Thymus (tissue), 11 donors: ENCODE measurements at regions not wholly inside any gene's neighbourhood (a gene's known extent, or its start where the extent isn't known, plus 50 kb on each side); places are given as distances from the start of the nearest gene placed in this dataset.

Experiments used
- DNase-seq, 9 donors: peaks; one replicate each; pipeline ENCODE4 v3.0.0-alpha.2; 2013; ENCODE audit warnings: low spot score in 9 of 9, low read depth in 6 of 9, missing footprints in 1 of 9
- H3K27ac ChIP-seq, 2 donors: one replicate each; pipeline ENCODE4 v1.5.1; 2013; ENCODE audit warnings: control low read depth in 1 of 2, low read depth in 1 of 2, low read length in 1 of 2, mild to moderate bottlenecking in 1 of 2, moderate library complexity in 1 of 2
- H3K27me3 ChIP-seq, 2 donors: one replicate each; pipeline ENCODE4 v1.5.1; 2013; ENCODE audit warnings: low read length in 1 of 2; ENCODE audit not compliant: control insufficient read depth in 2 of 2, insufficient read depth in 1 of 2
- H3K36me3 ChIP-seq, 2 donors: one replicate each; pipeline ENCODE4 v1.5.1; 2013; ENCODE audit warnings: low read length in 1 of 2, mild to moderate bottlenecking in 1 of 2, moderate library complexity in 1 of 2; ENCODE audit not compliant: control insufficient read depth in 2 of 2, insufficient read depth in 2 of 2
- H3K4me1 ChIP-seq, 2 donors: one replicate each; pipeline ENCODE4 v1.5.1; 2013; ENCODE audit warnings: low read length in 2 of 2; ENCODE audit not compliant: control insufficient read depth in 2 of 2, insufficient read depth in 2 of 2
- H3K4me3 ChIP-seq, 2 donors: one replicate each; pipeline ENCODE4 v1.5.1; 2013; ENCODE audit warnings: low read length in 2 of 2, control low read depth in 1 of 2, mild to moderate bottlenecking in 1 of 2
- H3K9me3 ChIP-seq, 2 donors: one replicate each; pipeline ENCODE4 v1.5.1; 2013; ENCODE audit warnings: low read length in 1 of 2, mild to moderate bottlenecking in 1 of 2; ENCODE audit not compliant: control insufficient read depth in 2 of 2, insufficient read depth in 1 of 2
- WGBS: extraction: QIAGEN DNeasy Blood & Tissue Kit; methylation state at CpG from one replicate; pipeline ENCODE4 v1.1.7; 2013; 5-methylcytosine and 5-hydroxymethylcytosine counted together
- donor health status: healthy.

DNA sequence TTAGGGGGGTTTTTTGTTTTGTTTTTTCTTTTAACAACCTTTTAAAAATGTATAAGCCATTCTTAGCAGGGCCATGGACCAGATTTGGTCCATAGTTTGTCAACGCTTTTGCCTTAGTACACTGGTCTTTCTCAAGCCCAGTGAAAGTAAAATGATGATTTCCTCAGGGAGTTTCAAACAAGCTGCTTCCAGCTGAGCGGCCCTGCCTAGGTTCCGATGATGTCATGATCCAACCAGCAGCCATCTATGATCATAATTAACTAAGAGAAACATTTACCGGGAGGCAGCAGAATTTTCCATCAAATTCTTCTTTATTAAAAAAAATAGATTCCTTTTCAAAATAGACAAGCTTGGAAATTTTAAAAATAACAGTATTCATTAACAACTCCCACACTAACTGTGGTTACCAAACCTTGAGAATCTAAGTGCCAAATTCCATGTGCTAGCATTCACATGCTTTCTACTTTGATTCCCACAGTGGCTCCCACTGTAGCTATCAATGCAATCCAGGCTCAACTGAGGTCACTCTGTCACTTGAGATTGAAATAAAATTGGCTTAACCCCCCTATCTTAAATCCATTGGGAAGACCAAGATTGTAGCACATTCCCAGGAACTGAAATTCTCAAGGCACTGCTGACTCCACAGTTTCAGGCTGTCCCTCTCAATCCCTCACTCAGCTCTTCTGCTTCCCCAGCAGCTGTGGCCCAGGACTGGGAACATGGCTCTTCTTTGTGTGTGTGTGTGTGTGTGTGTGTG lies 148.9 kb downstream of the RNF152 start:
- no peaks in the 10 kb centered on the region for H3K27me3 ChIP-seq
- DNase-seq: no peak
- 96% methylated on average over 4 of the region's 4 CpGs for WGBS
- no peak overlapping the region for H3K27ac ChIP-seq
- no peak overlapping the region for H3K4me3 ChIP-seq
- H3K36me3 ChIP-seq: no peaks in the 10 kb centered on the region
- no peaks in the 10 kb centered on the region for H3K4me1 ChIP-seq
- no peaks in the 10 kb centered on the region for H3K9me3 ChIP-seq

DNA sequence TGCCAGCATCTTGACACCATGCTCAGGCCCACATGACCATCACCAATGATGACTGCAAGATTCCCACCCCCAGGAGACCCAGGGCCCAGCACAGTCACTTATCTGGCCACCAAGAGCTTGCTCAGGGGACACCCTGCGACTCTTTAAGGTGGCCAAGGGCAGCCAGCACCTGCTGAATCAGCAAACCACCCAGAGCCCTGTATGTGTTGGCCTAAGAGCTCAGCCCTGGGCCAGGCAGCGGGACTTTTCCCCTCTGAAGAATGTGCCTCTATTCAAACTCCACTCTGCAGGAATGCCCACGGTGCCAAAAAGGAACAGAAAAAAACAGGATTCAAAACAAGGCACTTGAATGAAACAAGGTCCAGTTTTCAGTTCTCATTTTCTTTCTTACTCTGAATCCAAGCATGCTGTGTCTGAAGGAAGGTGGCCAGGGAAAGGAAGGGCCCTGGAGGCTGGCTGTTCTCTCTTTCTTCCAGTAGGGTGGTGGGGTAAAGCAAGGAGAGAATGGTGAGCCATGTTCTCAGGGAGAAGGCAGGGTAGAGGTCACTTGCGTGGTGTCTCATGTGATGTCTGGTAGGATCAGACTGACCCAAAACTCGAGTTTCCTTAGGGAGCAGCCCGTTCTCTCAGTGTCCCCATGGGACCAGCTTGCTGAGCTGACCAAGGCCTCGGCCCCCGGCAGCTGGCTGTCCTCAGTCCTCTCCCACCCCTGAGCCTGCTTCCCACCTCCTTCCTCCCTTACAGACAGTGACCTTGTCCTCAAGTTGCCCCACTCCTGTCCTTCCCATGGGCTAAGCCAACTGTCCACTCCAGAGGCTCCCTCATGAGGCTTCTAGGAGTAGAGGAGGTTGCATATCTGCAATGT lies 150.0 kb downstream of the RNF152 start:
- Histone ChIP-seq H3K4me1 (no peaks in the 10 kb centered on the region), H3K27me3 (no peaks in the 10 kb centered on the region)

GRCh38 chr18:61741881-61742454 lies 150.8 kb downstream of the RNF152 start:
- Histone ChIP-seq H3K27me3 (no peaks in the 10 kb centered on the region), H3K4me3 (no peak overlapping the region), H3K27ac (no peak overlapping the region), H3K36me3 (no peaks in the 10 kb centered on the region), H3K9me3 (no peaks in the 10 kb centered on the region), H3K4me1 (no peaks in the 10 kb centered on the region)
- DNase-seq: no peak
- 79% methylated on average over 6 of the region's 6 CpGs for WGBS

More for the DNA sequence above, 150.0 kb downstream of the RNF152 start:
- Histone ChIP-seq H3K36me3 (no peaks in the 10 kb centered on the region), H3K27ac (no peak overlapping the region), H3K9me3 (no peaks in the 10 kb centered on the region), H3K4me3 (no peak overlapping the region)
- no peak for DNase-seq
- 89% methylated on average over 8 of the region's 8 CpGs for WGBS

DNA sequence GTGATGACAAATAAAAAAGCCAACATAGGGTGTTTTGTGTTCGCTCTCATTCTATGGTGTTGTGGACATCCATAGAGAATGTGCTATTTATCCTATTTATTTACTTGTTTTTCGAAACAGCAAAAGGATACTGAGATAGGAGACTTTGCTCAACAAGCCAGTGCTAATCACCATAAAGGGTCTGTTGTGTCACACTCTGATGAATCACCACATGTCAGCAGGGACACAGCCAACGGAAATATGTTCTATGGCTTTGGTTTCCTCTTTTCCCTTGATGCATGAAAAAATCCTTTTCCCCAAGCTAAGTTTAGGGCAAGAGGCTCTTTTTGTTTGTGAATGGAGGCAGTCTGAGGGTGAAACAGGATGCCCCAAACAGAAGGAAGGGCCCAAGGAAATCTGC lies 154.3 kb downstream of the RNF152 start:
- Histone ChIP-seq H3K4me3 (no peak overlapping the region), H3K9me3 (no peaks in the 10 kb centered on the region), H3K4me1 (no peaks in the 10 kb centered on the region), H3K27me3 (no peaks in the 10 kb centered on the region), H3K27ac (no peak overlapping the region), H3K36me3 (no peaks in the 10 kb centered on the region)
- WGBS: 91% methylated on average over 3 of the region's 3 CpGs
- no peak for DNase-seq

DNA sequence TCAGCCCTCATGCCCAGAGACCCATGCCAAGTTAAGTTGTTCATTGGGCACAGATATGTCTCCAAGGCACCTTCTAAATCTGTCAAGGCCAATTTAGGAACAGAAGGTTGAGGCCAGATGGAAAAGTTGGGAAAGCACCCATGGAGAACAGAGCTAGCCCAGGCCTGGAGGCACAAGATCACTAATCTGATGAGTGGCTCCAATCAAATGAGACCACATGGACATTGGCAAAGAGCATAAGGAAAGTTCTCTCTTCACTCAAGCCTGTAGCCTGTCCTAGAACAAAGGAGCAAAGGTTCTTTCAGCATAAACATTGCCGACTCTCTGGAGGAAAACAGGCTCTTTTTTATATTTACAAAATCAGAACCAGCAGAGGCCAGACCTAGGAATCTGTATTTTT lies 154.8 kb downstream of the RNF152 start:
- Histone ChIP-seq H3K36me3 (no peaks in the 10 kb centered on the region), H3K27me3 (no peaks in the 10 kb centered on the region), H3K4me3 (no peak overlapping the region), H3K4me1 (no peaks in the 10 kb centered on the region), H3K27ac (no peak overlapping the region), H3K9me3 (no peaks in the 10 kb centered on the region)
- 95% methylated on average over 1 of the region's 1 CpG for WGBS
- DNase-seq: no peak

GRCh38 chr18:61736133-61736532 lies 156.7 kb downstream of the RNF152 start:
- no peak for DNase-seq
- Histone ChIP-seq H3K4me1 (no peaks in the 10 kb centered on the region), H3K9me3 (no peaks in the 10 kb centered on the region), H3K4me3 (no peak overlapping the region), H3K36me3 (no peaks in the 10 kb centered on the region), H3K27ac (no peak overlapping the region), H3K27me3 (no peaks in the 10 kb centered on the region)
- 97% methylated on average over 4 of the region's 4 CpGs for WGBS

GRCh38 chr18:61735564-61736102 lies 157.2 kb downstream of the RNF152 start:
- DNase-seq: no peak
- Histone ChIP-seq H3K27ac (no peak overlapping the region), H3K4me3 (no peak overlapping the region), H3K9me3 (no peaks in the 10 kb centered on the region), H3K36me3 (no peaks in the 10 kb centered on the region), H3K27me3 (no peaks in the 10 kb centered on the region), H3K4me1 (no peaks in the 10 kb centered on the region)
- 92% methylated on average over 5 of the region's 5 CpGs for WGBS

DNA sequence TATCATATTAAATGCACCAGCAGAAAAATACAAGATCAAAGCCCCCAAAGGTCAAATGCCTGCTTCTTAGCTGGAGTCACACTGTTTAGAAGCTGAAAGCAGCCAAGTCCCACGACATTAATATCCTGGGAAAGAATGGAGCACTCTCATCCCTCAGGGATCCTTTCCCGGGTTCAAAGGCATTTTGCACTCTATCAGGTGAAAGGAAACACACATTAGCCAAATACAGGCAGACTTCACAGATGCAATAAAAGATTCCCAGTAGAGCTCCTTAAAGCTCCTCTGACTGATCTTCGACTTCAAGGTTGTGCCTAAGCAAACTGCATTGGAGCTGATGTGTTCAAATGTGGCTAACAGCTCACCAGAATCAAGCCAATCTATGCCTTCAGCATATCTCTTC lies 158.4 kb downstream of the RNF152 start:
- Histone ChIP-seq H3K4me1 (no peaks in the 10 kb centered on the region), H3K27ac (no peak overlapping the region), H3K36me3 (no peaks in the 10 kb centered on the region), H3K4me3 (no peak overlapping the region), H3K27me3 (no peaks in the 10 kb centered on the region), H3K9me3 (no peaks in the 10 kb centered on the region)
- no peak for DNase-seq
- 85% methylated on average over 3 of the region's 3 CpGs for WGBS

GRCh38 chr18:61732854-61733253 lies 160.0 kb downstream of the RNF152 start:
- H3K36me3 ChIP-seq: no peaks in the 10 kb centered on the region
- DNase-seq: no peak
- H3K9me3 ChIP-seq: no peaks in the 10 kb centered on the region
- H3K27me3 ChIP-seq: no peaks in the 10 kb centered on the region
- 91% methylated on average over 4 of the region's 4 CpGs for WGBS
- no peak overlapping the region for H3K4me3 ChIP-seq
- no peak overlapping the region for H3K27ac ChIP-seq
- no peaks in the 10 kb centered on the region for H3K4me1 ChIP-seq
